ENCODE measurements at regions not wholly inside any gene's neighbourhood (a gene's known extent, or its start where the extent isn't known, plus 50 kb on each side); places are given as distances from the start of the nearest gene placed in this dataset.

GRCh38 chr12:39138268-39138667 is 232.9 kb upstream of the CPNE8 start:
- FAIRE-seq (no peak), DNase-seq (ENCODE audit: extremely low spot score, insufficient read length, low read depth) (no peak)

GRCh38 chr12:39127401-39127800 is 222.0 kb upstream of the CPNE8 start:
- DNase-seq (ENCODE audit: extremely low spot score, insufficient read length, low read depth) (no peak), FAIRE-seq (no peak)

DNA sequence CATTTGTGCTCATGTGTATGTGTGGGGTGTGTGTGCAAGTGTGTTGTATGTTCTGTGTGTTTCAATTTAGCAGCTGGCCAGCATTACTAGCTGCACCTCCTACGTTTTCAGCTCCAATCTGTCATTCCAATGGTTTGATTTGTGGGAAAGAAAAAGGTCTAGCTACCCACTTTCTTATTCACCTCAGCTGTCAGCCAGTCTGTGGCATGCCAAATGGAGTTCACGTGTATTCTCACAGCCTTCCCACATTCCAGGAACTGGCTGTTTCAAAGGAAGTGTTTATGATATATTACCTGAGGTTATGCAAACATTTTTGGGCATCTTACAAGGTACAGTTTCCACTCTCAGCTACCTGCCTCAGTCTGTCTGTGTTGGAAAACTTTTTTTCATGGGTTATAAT is 220.2 kb upstream of the CPNE8 start:
- DNase-seq (ENCODE audit: extremely low spot score, insufficient read length, low read depth) (no peak), FAIRE-seq (no peak)

GRCh38 chr12:39124768-39125167 is 219.4 kb upstream of the CPNE8 start:
- no peak for FAIRE-seq
- no peak for DNase-seq (ENCODE audit: extremely low spot score, insufficient read length, low read depth)

GRCh38 chr12:39123580-39124253 is 218.3 kb upstream of the CPNE8 start:
- FAIRE-seq: no peak
- no peak for DNase-seq (ENCODE audit: extremely low spot score, insufficient read length, low read depth)

- DNase-seq (ENCODE audit: extremely low spot score, insufficient read length, low read depth) (no peak), FAIRE-seq (no peak)
Observed at GRCh38 chr12:39122562-39123204, 217.3 kb upstream of the CPNE8 start.

DNA sequence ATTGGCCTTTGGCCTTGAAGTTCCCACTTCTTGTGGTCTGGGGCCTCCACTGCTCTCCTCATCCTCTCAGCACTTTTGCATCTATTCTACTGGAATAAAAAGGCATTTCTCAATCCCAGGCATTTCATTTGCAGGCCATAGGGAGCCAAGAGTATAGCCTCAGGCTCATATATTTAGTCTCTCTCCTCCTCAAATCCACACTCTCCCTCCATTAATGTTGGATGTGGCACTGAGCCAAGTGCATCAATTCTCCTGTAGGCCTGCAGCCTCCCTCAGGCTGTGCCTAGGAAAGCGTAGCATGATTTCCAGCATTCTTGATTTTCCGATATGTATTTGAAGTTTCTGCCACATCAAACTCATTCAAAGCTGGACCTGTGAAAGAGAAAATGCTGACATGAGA is 211.5 kb upstream of the CPNE8 start:
- DNase-seq (ENCODE audit: extremely low spot score, insufficient read length, low read depth): no peak
- no peak for FAIRE-seq

GRCh38 chr12:39112064-39112463 is 206.7 kb upstream of the CPNE8 start:
- FAIRE-seq (no peak), DNase-seq (ENCODE audit: extremely low spot score, insufficient read length, low read depth) (no peak)

DNA sequence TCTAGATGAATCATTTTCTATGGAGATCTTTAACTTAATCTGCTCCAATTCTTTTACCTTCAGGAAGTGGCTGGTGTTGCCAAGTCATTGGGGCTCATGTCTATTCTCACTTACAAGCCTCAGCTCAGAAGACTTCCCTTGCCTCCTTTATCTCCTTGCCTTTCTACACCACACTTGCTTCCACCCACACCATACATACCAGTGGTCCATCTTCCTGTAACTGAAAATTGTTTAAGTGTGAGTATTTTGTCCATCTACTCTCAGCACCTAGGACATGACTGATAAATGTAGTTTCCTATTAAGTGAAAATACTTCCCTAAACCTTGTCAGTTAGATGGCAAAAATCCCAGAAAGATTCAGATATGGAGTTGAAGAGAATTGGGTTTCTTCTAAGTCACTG is 199.7 kb upstream of the CPNE8 start:
- DNase-seq (ENCODE audit: extremely low spot score, insufficient read length, low read depth): no peak
- no peak for FAIRE-seq

DNA sequence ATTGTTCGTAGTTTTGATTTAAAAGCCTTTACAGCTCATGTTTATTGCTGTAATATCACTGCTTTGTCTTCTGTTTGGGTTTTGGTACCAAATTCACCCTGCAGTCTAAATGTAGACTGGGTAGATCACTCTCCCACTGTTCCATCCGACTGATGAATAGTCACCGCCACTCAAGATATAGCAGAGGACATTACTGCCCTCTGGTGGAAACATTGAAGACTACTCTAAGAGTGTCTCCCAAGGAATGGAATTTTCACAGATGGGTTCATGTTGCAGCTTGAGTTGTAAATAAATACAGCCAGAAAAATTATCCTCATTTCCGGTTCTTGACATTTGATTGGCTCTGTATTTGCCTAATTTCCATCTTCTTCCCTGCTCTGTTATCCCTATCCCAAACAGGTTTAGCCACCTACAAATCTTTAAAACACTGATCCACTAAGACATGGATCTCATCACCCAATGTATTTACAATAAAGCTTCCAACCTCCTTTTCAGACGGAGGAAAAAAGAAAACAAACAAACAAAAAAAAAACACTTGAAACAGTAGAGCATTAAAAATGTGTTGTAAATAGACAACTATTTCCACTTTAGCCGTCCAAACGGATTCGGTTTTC is 198.3 kb upstream of the CPNE8 start:
- peak; percentile 81 for FAIRE-seq
- DNase-seq (ENCODE audit: extremely low spot score, insufficient read length, low read depth): peak; percentile 17

GRCh38 chr12:39102474-39103209 is 197.3 kb upstream of the CPNE8 start:
- DNase-seq (ENCODE audit: extremely low spot score, insufficient read length, low read depth): no peak
- FAIRE-seq: no peak

- FAIRE-seq (no peak), DNase-seq (ENCODE audit: extremely low spot score, insufficient read length, low read depth) (no peak)
Observed at GRCh38 chr12:39095636-39096330, 190.4 kb upstream of the CPNE8 start.

DNA sequence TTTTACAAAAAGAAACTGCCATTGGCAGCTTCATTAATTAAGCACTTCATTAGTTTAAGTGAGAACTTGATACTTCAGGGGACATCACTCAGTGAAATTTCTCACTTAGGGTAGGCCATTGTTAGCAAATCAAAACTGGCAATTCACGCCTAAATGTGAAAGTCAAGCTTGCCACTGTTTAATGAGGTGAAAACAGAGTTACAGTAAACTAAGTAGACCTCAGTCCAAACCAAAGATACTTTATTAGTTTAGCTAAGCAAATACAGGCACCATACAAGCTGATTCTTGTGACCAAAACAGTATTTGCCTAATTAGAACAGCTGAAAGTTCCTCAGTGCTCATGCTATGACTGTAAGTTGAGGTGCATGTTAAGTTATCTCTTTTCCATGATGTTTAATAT is 176.5 kb upstream of the CPNE8 start:
- no peak for FAIRE-seq
- no peak for DNase-seq (ENCODE audit: extremely low spot score, insufficient read length, low read depth)

- DNase-seq (ENCODE audit: extremely low spot score, insufficient read length, low read depth) (no peak), FAIRE-seq (no peak)
Observed at GRCh38 chr12:39077226-39077625, 171.8 kb upstream of the CPNE8 start.

- FAIRE-seq (no peak), DNase-seq (ENCODE audit: extremely low spot score, insufficient read length, low read depth) (no peak)
Observed at GRCh38 chr12:39074063-39074462, 168.7 kb upstream of the CPNE8 start.

DNA sequence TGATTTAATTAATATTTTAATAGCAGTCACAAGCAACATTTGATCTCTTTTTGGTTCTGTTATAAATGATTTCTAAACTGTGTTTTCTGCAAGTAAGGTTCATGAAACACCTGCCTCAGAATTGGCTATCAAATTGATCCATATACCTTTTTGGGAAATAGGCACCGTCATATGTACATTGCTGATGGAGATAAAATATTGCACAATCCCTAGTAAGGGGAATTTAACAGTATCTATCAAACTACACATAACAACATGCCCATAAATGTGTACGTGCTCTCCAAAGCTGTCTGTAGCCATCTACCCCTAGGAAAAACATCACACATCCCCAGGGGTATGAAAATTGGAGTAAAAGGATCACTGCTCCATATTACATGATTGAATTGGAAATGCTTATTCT is 167.3 kb upstream of the CPNE8 start:
- FAIRE-seq (no peak), DNase-seq (ENCODE audit: extremely low spot score, insufficient read length, low read depth) (no peak)

DNA sequence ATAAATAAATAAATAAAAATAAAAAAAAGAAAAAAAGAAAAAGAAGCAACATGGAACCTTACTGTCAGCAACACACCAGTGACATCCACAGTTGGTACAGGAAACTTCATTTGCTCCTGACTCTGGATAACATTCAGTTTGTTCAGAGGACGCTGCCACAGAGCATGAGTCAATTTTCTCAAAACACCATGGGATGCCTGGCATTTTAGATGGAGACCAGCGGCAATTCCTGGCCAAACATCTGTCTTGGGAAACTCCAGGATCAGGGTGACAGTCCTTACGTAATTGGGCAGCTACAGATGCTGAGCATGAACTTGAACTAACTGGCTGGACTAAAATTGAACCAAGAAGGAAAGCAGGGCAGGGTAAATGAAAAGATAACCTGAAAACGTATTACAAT is 166.2 kb upstream of the CPNE8 start:
- FAIRE-seq (no peak), DNase-seq (ENCODE audit: extremely low spot score, insufficient read length, low read depth) (no peak)

GRCh38 chr12:39070775-39071174 is 165.4 kb upstream of the CPNE8 start:
- no peak for DNase-seq (ENCODE audit: extremely low spot score, insufficient read length, low read depth)
- no peak for FAIRE-seq

DNA sequence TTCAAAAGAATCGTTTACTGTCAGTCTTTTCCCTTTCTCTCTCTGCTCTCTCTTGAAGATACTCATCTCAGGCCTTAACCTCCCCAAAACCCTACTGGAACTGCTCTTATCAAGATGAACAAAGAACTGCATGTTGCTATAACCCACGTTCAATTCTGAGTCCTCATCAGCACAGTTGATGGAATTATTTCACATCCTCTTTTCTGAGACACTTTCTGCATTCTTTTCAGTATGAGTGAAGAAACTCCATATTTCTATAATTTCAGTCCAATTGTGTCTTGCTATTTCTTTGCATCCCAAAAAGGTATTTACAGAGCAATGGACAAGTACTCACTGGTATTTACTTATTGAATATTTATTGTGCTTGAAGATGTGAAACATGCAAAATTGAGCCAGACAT is 160.1 kb upstream of the CPNE8 start:
- no peak for FAIRE-seq

DNA sequence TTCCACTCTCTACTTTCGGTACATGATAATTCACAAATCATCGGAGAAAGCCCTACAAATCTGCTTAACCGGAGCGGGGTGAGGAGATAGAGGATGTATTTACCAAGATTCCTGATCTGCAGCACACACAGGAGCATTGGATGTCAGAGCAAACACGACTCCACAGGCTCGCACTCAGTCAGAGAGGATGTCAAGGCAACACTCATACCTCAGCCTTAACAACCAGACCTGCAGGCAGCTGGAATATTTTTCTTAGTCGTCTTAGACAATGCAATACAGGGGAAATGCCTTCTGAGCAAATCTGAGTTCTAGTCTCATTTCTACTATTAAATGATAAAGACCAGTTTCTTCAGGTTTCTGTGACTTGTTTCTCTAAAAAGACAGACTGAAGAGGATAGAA is 159.3 kb upstream of the CPNE8 start:
- DNase-seq (ENCODE audit: extremely low spot score, insufficient read length, low read depth) (no peak), FAIRE-seq (no peak)

More for the DNA sequence above, 160.1 kb upstream of the CPNE8 start:
- no peak for DNase-seq (ENCODE audit: extremely low spot score, insufficient read length, low read depth)
